Hepatocyte (in vitro differentiated cells): ENCODE measurements at regions not wholly inside any gene's neighbourhood (a gene's known extent, or its start where the extent isn't known, plus 50 kb on each side); places are given as distances from the start of the nearest gene placed in this dataset.

ENCODE experiments used
- EZH2 ChIP-seq: fragments of 200-600 bp; sonication (generic); IDR thresholded peaks from 2 replicates; pipeline ENCODE4 v1.6.1; 2016; ENCODE audit warnings: antibody characterized with exemption, mild to moderate bottlenecking, borderline replicate concordance
- EZH2phosphoT487 ChIP-seq: fragments of 200-600 bp; sonication (generic); IDR thresholded peaks from one replicate; pipeline ENCODE4 v1.6.1; 2018; ENCODE audit warnings: antibody characterized with exemption, mild to moderate bottlenecking, low read depth, moderate library complexity; ENCODE audit not compliant: unreplicated experiment, severe bottlenecking
- TF ChIP-seq, protein P1 (sequence below): fragments of 200-600 bp; sonication (generic); IDR thresholded peaks from 2 replicates; pipeline ENCODE4 v1.5.1; 2016; ENCODE audit warnings: antibody characterized with exemption, mild to moderate bottlenecking; ENCODE audit not compliant: poor library complexity

GRCh38 chr12:75844985-75845384, 186.6 kb downstream of the PHLDA1 start:
- TF ChIP-seq, protein P1, sequence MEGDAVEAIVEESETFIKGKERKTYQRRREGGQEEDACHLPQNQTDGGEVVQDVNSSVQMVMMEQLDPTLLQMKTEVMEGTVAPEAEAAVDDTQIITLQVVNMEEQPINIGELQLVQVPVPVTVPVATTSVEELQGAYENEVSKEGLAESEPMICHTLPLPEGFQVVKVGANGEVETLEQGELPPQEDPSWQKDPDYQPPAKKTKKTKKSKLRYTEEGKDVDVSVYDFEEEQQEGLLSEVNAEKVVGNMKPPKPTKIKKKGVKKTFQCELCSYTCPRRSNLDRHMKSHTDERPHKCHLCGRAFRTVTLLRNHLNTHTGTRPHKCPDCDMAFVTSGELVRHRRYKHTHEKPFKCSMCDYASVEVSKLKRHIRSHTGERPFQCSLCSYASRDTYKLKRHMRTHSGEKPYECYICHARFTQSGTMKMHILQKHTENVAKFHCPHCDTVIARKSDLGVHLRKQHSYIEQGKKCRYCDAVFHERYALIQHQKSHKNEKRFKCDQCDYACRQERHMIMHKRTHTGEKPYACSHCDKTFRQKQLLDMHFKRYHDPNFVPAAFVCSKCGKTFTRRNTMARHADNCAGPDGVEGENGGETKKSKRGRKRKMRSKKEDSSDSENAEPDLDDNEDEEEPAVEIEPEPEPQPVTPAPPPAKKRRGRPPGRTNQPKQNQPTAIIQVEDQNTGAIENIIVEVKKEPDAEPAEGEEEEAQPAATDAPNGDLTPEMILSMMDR: no peak
- no peak for TF ChIP-seq EZH2
- TF ChIP-seq EZH2phosphoT487: no peak
